Suprapubic skin (tissue), 4 donors: ENCODE measurements at regions not wholly inside any gene's neighbourhood (a gene's known extent, or its start where the extent isn't known, plus 50 kb on each side); places are given as distances from the start of the nearest gene placed in this dataset.

Experiments
- POLR2A ChIP-seq, 2 donors: fragments of 450-650 bp; IDR thresholded peaks; one replicate each; pipeline ENCODE4 v1.6.1; 2017; ENCODE audit warnings: antibody characterized with exemption in 2 of 2, mild to moderate bottlenecking in 2 of 2, moderate library complexity in 2 of 2
- POLR2AphosphoS5 ChIP-seq, 3 donors: sonication (generic); formaldehyde crosslinking; IDR thresholded peaks; one replicate each; pipeline ENCODE4 v1.6.1; 2017; ENCODE audit warnings: antibody characterized with exemption in 3 of 3
- TF ChIP-seq, protein P1 (sequence below), 2 donors: fragments of 200-600 bp in 1 of 2; fragments of 450-650 bp in 1 of 2; sonication (generic) in 1 of 2; IDR thresholded peaks; one replicate each; pipeline ENCODE4 v1.5.1; 2016 to 2019; ENCODE audit warnings: antibody characterized with exemption in 2 of 2, mild to moderate bottlenecking in 1 of 2, moderate library complexity in 1 of 2

GRCh38 chr13:103312467-103312866 lies 246.2 kb upstream of the SLC10A2 start:
- no peak for TF ChIP-seq POLR2AphosphoS5 (IDR thresholded peaks at IDR 0.05)
- TF ChIP-seq, protein P1, sequence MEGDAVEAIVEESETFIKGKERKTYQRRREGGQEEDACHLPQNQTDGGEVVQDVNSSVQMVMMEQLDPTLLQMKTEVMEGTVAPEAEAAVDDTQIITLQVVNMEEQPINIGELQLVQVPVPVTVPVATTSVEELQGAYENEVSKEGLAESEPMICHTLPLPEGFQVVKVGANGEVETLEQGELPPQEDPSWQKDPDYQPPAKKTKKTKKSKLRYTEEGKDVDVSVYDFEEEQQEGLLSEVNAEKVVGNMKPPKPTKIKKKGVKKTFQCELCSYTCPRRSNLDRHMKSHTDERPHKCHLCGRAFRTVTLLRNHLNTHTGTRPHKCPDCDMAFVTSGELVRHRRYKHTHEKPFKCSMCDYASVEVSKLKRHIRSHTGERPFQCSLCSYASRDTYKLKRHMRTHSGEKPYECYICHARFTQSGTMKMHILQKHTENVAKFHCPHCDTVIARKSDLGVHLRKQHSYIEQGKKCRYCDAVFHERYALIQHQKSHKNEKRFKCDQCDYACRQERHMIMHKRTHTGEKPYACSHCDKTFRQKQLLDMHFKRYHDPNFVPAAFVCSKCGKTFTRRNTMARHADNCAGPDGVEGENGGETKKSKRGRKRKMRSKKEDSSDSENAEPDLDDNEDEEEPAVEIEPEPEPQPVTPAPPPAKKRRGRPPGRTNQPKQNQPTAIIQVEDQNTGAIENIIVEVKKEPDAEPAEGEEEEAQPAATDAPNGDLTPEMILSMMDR (IDR thresholded peaks at IDR 0.05) = no peak
- no peak for TF ChIP-seq POLR2A (IDR thresholded peaks at IDR 0.05)
